ENCODE measurements at regions not wholly inside any gene's neighbourhood (a gene's known extent, or its start where the extent isn't known, plus 50 kb on each side); places are given as distances from the start of the nearest gene placed in this dataset.

GRCh38 chr11:28401446-28401845 is 293.3 kb downstream of the METTL15 start:
- H3K9me3 ChIP-seq (ENCODE audit: control insufficient read depth in 1 of 2, insufficient read depth in 1 of 2, low read depth in 1 of 2, low read length in 2 of 2), result no peaks in the 10 kb centered on the region
- no peaks in the 10 kb centered on the region for H3K27me3 ChIP-seq (ENCODE audit: insufficient read depth, low read length)
- no peaks in the 10 kb centered on the region for H3K4me1 ChIP-seq (ENCODE audit: control insufficient read depth in 1 of 2, insufficient read depth in 2 of 2, low read length in 2 of 2)
- TF ChIP-seq YY1 (IDR thresholded peaks at IDR 0.05; ENCODE audit: extremely low read depth, insufficient replicate concordance, low read depth, low read length) (no peak), CEBPB (IDR thresholded peaks at IDR 0.05; ENCODE audit: low read depth) (no peak), JUND (IDR thresholded peaks at IDR 0.05) (no peak), EZH2phosphoT487 (IDR thresholded peaks at IDR 0.05; ENCODE audit: borderline replicate concordance) (no peak), ZFX (IDR thresholded peaks at IDR 0.05) (no peak), RAD21 (IDR thresholded peaks at IDR 0.05; ENCODE audit: low read depth) (no peak), REST (IDR thresholded peaks at IDR 0.05; ENCODE audit: low read depth) (no peak)
- no TSS peak for BruUV-seq (replicated peaks)
- H3K4me3 ChIP-seq (replicated peaks in 1 of 2; ENCODE audit: low read depth in 1 of 2, low read length in 2 of 2), result no peak overlapping the region
- H4K20me1 ChIP-seq (ENCODE audit: insufficient read depth), result no peaks in the 10 kb centered on the region
- no peaks in the 10 kb centered on the region for H3K36me3 ChIP-seq (ENCODE audit: control insufficient read depth in 1 of 2, insufficient read depth in 2 of 2, low read length in 2 of 2)
- intact Hi-C loops (cut with micrococcal nuclease), result no loop called here
- H3K79me2 ChIP-seq (ENCODE audit: insufficient read depth, low read length), result no peaks in the 10 kb centered on the region
- ChIA-PET POLR2A (no interaction called here), RAD21 (ENCODE audit: low non-redundant PET in 1 of 2, low total read pairs in 2 of 2, uncharacterized antibody in 2 of 2, unreplicated experiment in 2 of 2) (no interaction called here), CTCF (no interaction called here)
- H3K9ac ChIP-seq (ENCODE audit: low read length), result no peak overlapping the region
- DNase-seq (ENCODE audit: low read depth, low spot score) (no peak), ATAC-seq (no peak)
- H3K27ac ChIP-seq (ENCODE audit: low read depth, low read length), result no peak overlapping the region
- no peaks in the 10 kb centered on the region for H3K9me2 ChIP-seq (ENCODE audit: insufficient read depth)
- no peak overlapping the region for H2AFZ ChIP-seq (ENCODE audit: low read depth, low read length, poor library complexity, severe bottlenecking)
- no peak overlapping the region for H3K4me2 ChIP-seq (ENCODE audit: low read length)
